Colonic mucosa (tissue), 4 donors: ENCODE measurements at regions not wholly inside any gene's neighbourhood (a gene's known extent, or its start where the extent isn't known, plus 50 kb on each side); places are given as distances from the start of the nearest gene placed in this dataset.
A peak's percentile ranks its signal among the peaks of the same experiment; 100 is the strongest.

Source experiments
- DNase-seq: peaks from one replicate; pipeline ENCODE4 v3.0.0-alpha.2; 2020
- H3K27ac ChIP-seq: fragments of 200-600 bp; one replicate; pipeline ENCODE4 v1.8.0; 2021
- H3K27me3 ChIP-seq: fragments of 200-600 bp; one replicate; pipeline ENCODE4 v1.8.0; 2021
- H3K36me3 ChIP-seq: fragments of 200-600 bp; one replicate; pipeline ENCODE4 v1.8.0; 2021
- H3K4me1 ChIP-seq: fragments of 200-600 bp; one replicate; pipeline ENCODE4 v1.8.0; 2021; ENCODE audit warnings: mild to moderate bottlenecking
- H3K4me3 ChIP-seq: fragments of 200-600 bp; one replicate; pipeline ENCODE4 v1.8.0; 2021
- H3K9ac ChIP-seq, 2 donors: one replicate each; pipeline ENCODE4 v1.7.0; 2013; ENCODE audit warnings: control low read depth in 2 of 2, low read depth in 2 of 2, low read length in 2 of 2
- H3K9me3 ChIP-seq: fragments of 200-600 bp; one replicate; pipeline ENCODE4 v1.8.0; 2021
- CTCF ChIP-seq: fragments of 200-600 bp; IDR thresholded peaks from one replicate; pipeline ENCODE4 v1.8.0; 2022; ENCODE audit warnings: antibody characterized with exemption, mild to moderate bottlenecking
- intact Hi-C: fragments of 100-400 bp; cut with DNase I; formaldehyde crosslinking; loops from one replicate; pipeline ENCODE4 v1.14.1; 2022
- donor health status: healthy.
- donor health status: DM: no; HTN: no; CAD: no.
- donor health status: DM: no; HTN: no; CAD: no.

- intact Hi-C loops, result loop anchor here (10.0 kb wide), 1 partner anchor 1126 kb away; the partner anchor contains the start of gene TBL1XR1
- H3K4me1 ChIP-seq, result no peaks in the 10 kb centered on the region
- no peak for TF ChIP-seq CTCF
- no peaks in the 10 kb centered on the region for H3K27me3 ChIP-seq
- no peak overlapping the region for H3K27ac ChIP-seq
- DNase-seq, result peak; percentile 23
- no peaks in the 10 kb centered on the region for H3K36me3 ChIP-seq
- H3K9me3 ChIP-seq, result no peaks in the 10 kb centered on the region
- H3K9ac ChIP-seq, result no peak overlapping the region
- H3K4me3 ChIP-seq, result no peak overlapping the region
These were observed 215.5 kb upstream of the KCNMB2 start for GRCh38 chr3:178320456-178321351.

GRCh38 chr3:178324356-178324755, 211.9 kb upstream of the KCNMB2 start:
- intact Hi-C loops, result loop anchor here (10.0 kb wide), 1 partner anchor 1130 kb away; the partner anchor contains the start of gene TBL1XR1
- H3K4me1 ChIP-seq, result no peaks in the 10 kb centered on the region
- no peak overlapping the region for H3K27ac ChIP-seq
- H3K9ac ChIP-seq, result no peak overlapping the region
- H3K4me3 ChIP-seq, result no peak overlapping the region
- TF ChIP-seq CTCF, result no peak
- no peak for DNase-seq
- no peaks in the 10 kb centered on the region for H3K9me3 ChIP-seq
- H3K27me3 ChIP-seq, result no peaks in the 10 kb centered on the region
- no peaks in the 10 kb centered on the region for H3K36me3 ChIP-seq

DNA sequence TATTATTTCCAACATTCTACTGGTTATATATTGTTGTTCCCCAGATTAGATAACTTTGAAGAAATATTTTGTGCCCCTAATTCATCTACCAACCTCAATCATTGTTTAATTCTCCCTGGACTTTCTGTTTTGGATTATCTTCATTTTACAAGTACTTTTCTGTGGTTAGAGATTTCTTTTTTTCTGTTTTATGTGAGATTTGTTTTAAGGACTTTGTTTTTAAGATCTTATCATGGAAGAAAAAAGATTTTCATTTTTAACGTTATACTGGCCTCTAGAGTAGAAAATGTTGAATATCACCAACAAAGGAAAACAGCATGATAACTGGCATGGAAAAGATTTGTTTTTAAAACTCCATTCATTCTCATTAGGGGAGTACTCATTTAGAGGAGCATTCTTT, 210.9 kb upstream of the KCNMB2 start:
- Histone ChIP-seq H3K9ac (no peak overlapping the region), H3K27me3 (no peaks in the 10 kb centered on the region), H3K4me3 (no peak overlapping the region), H3K36me3 (no peaks in the 10 kb centered on the region), H3K4me1 (no peaks in the 10 kb centered on the region), H3K9me3 (no peaks in the 10 kb centered on the region), H3K27ac (no peak overlapping the region)
- DNase-seq, result no peak
- TF ChIP-seq CTCF, result peak; percentile 29
- intact Hi-C loops, result loop anchor here (10.0 kb wide), 1 partner anchor 1131 kb away; the partner anchor contains the start of gene TBL1XR1

DNA sequence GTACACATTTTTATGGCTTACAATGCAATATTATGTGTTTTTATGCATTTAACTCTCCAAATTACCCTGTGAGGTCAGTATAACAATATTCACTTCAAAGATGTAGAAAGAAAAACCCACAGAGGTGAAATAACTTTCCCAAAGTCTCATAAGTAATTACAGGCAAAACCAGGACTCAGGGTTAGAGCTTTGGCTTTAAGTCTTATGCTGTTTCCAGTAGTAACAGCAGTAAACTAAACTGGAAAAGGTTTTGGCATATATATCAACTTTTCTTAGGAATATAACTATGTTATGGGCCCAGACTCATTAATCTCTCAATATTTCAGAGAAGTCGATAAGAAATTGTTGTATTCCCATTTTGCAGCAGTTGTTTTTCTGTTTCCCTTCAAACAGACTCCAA, 206.3 kb upstream of the KCNMB2 start:
- Histone ChIP-seq H3K27me3 (no peaks in the 10 kb centered on the region), H3K36me3 (no peaks in the 10 kb centered on the region), H3K9ac (no peak overlapping the region), H3K4me1 (no peaks in the 10 kb centered on the region), H3K4me3 (no peak overlapping the region), H3K27ac (no peak overlapping the region), H3K9me3 (no peaks in the 10 kb centered on the region)
- TF ChIP-seq CTCF, result no peak
- intact Hi-C loops, result loop anchor here (10.0 kb wide), 1 partner anchor 1135 kb away; the partner anchor contains the start of gene TBL1XR1
- no peak for DNase-seq

DNA sequence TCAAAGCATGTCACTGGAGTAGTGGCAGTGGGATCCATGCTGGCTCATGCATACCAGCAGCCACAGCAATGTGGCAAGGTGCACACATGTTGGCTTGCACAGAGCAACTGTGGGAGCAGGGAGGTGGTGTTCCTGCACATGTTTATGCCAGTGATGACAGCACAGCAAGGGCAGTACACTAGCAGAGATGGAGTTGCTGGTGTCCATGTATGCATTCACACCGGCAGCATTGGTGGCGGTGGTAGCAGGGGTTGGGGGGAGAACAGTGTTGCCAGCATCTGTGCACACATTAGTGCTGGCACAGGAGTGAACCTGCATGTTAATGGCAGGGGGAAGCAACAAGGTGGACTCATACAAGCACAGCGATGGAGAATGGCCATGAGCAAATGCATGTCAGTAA, 202.0 kb upstream of the KCNMB2 start:
- DNase-seq, result no peak
- intact Hi-C loops, result no loop called here
- TF ChIP-seq CTCF, result no peak
- H3K4me1 ChIP-seq, result no peaks in the 10 kb centered on the region
- no peak overlapping the region for H3K27ac ChIP-seq
- no peaks in the 10 kb centered on the region for H3K36me3 ChIP-seq
- no peaks in the 10 kb centered on the region for H3K9me3 ChIP-seq
- no peak overlapping the region for H3K9ac ChIP-seq
- no peak overlapping the region for H3K4me3 ChIP-seq
- no peaks in the 10 kb centered on the region for H3K27me3 ChIP-seq
